GM19043 (cell line): ENCODE measurements at regions not wholly inside any gene's neighbourhood (a gene's known extent, or its start where the extent isn't known, plus 50 kb on each side); places are given as distances from the start of the nearest gene placed in this dataset.

Experiments used
- ATAC-seq: cut with Tn5 transposase; IDR thresholded peaks from one replicate; pipeline ENCODE4 v1.9.1; 2021; ENCODE audit warnings: low read depth; ENCODE audit not compliant: unreplicated experiment

GRCh38 chr5:133905424-133905823 lies 63.0 kb downstream of the C5orf15 start:
- no peak for ATAC-seq

GRCh38 chr5:133904641-133905040 lies 63.8 kb downstream of the C5orf15 start:
- ATAC-seq = no peak

- no peak for ATAC-seq
Measured at GRCh38 chr5:133902511-133903118, 65.8 kb downstream of the C5orf15 start.

- ATAC-seq = no peak
Measured at GRCh38 chr5:133900534-133901270, 67.7 kb downstream of the C5orf15 start.

GRCh38 chr5:133899506-133899905 lies 68.9 kb downstream of the C5orf15 start:
- ATAC-seq = no peak

- ATAC-seq = no peak
Measured at GRCh38 chr5:133898440-133898839, 70.0 kb downstream of the C5orf15 start.

GRCh38 chr5:133897431-133897830 lies 71.0 kb downstream of the C5orf15 start:
- no peak for ATAC-seq

GRCh38 chr5:133896873-133897272 lies 71.6 kb downstream of the C5orf15 start:
- ATAC-seq = no peak

- no peak for ATAC-seq
Measured at GRCh38 chr5:133895979-133896845, 72.2 kb downstream of the C5orf15 start.

- no peak for ATAC-seq
Measured at GRCh38 chr5:133894143-133894542, 74.3 kb downstream of the C5orf15 start.

- no peak for ATAC-seq
Measured at GRCh38 chr5:133892774-133893173, 75.7 kb downstream of the C5orf15 start.

- ATAC-seq = no peak
Measured at GRCh38 chr5:133892306-133892705, 76.1 kb downstream of the C5orf15 start.

- ATAC-seq = no peak
Measured at GRCh38 chr5:133891390-133891789, 77.0 kb downstream of the C5orf15 start.

GRCh38 chr5:133890776-133891280 lies 77.6 kb downstream of the C5orf15 start:
- ATAC-seq = no peak

GRCh38 chr5:133890314-133890713 lies 78.1 kb downstream of the C5orf15 start:
- no peak for ATAC-seq

GRCh38 chr5:133889271-133889905 lies 79.0 kb downstream of the C5orf15 start:
- no peak for ATAC-seq

GRCh38 chr5:133888625-133888991 lies 79.8 kb downstream of the C5orf15 start:
- no peak for ATAC-seq

- ATAC-seq = no peak
Measured at GRCh38 chr5:133885566-133885965, 82.9 kb downstream of the C5orf15 start.

- ATAC-seq = no peak
Measured at GRCh38 chr5:133884569-133885311, 83.7 kb downstream of the C5orf15 start.

- ATAC-seq = no peak
Measured at GRCh38 chr5:133883916-133884315, 84.5 kb downstream of the C5orf15 start.
